HG03558 (cell line): ENCODE measurements at regions not wholly inside any gene's neighbourhood (a gene's known extent, or its start where the extent isn't known, plus 50 kb on each side); places are given as distances from the start of the nearest gene placed in this dataset.

ENCODE experiments used
- ATAC-seq: cut with Tn5 transposase; IDR thresholded peaks from one replicate; pipeline ENCODE4 v1.9.1; 2021; ENCODE audit warnings: moderate number of reproducible peaks; ENCODE audit not compliant: unreplicated experiment; ENCODE audit errors: extremely low read depth

DNA sequence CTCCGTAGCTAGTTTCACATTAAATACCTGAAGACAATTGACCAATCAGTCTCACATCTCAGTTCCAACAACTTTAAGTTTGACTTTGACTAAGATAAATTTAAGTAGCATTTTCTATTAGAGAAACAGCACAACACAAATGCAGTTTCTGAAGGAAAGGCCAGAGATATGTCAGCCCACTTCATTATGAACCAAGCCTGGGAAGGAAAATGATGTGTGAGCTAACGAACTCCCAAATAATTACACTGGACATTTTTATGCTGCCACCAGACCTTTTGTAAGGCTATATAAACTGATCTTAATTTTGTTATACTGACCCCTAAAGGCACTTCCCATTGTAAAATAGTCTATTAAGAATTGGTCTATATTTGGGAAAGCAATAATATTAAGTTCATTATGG is 57.9 kb upstream of the DACH1 start:
- no peak for ATAC-seq

DNA sequence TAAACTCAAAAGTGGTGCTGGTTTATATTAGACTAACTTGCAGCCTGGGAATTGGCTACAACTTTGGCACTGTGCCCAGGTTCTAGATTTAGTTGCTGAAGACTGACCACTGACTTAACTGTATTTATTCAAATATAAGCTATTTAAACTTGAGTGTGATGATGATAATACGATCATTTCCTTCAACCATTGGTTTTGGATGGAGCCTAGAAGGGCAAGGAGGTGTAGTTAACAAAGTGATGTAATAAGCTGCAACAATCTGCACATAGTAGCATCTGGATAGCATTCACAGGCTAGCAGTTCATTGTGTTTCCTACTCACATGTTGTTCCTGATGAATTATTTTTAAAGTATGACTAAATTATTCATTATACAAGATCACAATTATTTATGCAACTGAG is 55.2 kb upstream of the DACH1 start:
- no peak for ATAC-seq
